ENCODE measurements at regions not wholly inside any gene's neighbourhood (a gene's known extent, or its start where the extent isn't known, plus 50 kb on each side); places are given as distances from the start of the nearest gene placed in this dataset.

DNA sequence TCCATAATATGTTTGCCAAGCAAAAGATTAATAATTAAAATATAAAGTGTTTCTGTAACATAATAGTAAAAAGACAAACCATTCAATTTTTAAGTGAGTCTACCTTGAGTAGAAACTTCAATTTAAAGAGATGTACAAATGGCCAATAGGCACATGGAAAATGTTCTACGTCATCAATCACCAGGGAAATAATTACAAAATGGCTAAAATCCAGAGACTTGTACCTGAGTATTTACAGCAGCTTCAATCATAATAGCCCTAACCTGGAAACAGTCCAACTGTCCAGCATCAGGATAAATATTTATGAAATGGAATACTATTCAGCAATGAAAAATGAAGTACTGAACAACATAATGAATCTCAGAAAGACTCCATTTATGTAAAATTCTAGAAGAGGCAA, 95.5 kb upstream of the FAR2 start:
- no peak for DNase-seq

DNA sequence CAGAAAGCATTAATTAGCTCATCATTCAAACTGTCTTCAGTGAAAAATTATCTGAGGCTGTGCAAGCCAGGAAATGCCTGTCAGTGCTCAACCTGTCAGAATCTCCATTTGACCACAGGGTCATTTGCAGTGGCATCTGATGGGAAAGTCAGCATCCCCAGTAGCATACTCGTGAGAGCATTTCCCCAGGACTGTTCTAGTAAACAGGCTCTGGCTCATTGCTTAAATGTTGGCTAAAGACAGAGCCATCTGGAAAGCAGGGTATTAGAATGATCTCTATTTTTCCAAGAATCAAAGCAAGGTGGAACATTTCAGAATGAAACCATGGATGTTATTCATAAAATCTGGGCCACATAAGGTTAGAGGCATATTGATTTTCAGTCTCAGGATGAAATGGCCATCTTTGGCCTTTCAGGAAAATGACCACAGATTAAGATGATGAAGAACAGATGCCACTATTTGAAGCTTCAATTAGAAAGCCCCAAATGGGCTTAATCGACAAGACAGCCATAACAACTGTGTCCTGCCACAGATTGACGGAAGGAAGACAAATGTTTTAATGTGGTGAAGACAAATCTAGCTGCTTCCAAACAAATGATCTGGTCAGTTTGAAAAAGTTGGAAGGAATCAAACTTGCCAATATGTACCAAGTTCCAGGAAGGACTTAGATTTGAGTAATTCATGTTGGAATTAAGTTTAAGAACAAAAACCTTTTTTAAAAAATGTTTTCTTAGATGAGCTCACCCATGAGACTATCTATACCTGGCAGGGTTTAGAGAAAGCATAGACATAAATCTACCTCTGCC, 94.0 kb upstream of the FAR2 start:
- no peak for DNase-seq

GRCh38 chr12:29066011-29066588, 83.0 kb upstream of the FAR2 start:
- DNase-seq = no peak

DNA sequence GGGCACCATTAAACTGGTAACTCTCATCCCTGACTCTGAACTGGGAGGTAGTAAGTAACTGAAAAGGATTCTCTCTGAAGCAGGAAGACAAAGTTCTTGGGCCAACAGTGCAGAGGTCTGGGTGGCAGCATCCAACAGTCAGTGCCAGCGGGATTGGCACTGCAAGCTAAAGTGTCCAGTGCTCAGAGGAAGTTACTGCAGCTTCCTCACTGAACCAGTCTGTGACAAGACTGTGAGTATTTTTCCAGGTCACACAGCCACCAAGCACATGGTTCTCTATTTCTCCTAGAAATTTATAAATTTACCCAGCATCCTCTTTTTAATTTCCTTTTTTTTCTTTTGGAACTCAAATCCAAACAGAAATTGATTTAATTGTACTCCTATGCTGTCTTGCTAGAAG, 81.6 kb upstream of the FAR2 start:
- DNase-seq = no peak

- DNase-seq = no peak
Measured at GRCh38 chr12:29070309-29070708, 78.8 kb upstream of the FAR2 start.

DNA sequence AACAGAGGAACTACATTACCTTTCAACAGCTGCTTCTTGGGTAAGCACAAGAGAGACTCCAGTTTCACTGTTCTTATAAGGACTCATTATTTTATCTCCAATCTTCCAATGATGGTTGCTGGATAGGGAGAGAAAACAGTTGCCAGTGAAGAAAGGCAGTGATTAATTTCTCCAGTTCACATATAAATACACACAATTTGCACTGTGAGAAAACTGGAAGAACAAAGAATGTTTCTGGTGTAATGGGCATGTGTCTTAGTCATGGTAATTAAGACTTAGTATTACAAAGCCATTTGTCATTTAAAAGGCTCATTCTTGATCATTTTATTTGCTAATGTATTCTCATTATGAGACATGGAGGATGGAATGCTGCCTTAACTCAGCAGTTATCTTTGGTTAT, 78.0 kb upstream of the FAR2 start:
- no peak for DNase-seq

DNA sequence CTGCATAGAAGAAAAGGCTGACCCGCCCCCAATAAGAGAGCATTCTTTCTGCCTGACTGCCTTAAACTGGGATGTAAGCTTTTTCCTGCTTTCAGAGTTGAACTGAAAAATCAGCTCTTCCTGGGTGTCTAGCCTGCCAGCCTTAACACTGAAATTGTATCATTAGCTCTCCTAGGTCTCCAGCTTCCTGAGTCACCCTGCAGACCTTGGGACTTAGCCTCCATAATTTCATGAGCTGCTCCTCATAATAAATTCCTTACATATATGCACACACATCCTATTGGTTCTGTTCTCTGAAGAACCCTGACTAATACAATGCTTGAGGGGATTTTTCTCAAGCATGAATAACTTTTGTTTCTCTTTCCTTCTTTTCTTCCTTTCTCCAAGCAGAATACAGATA, 76.4 kb upstream of the FAR2 start:
- DNase-seq = no peak

DNA sequence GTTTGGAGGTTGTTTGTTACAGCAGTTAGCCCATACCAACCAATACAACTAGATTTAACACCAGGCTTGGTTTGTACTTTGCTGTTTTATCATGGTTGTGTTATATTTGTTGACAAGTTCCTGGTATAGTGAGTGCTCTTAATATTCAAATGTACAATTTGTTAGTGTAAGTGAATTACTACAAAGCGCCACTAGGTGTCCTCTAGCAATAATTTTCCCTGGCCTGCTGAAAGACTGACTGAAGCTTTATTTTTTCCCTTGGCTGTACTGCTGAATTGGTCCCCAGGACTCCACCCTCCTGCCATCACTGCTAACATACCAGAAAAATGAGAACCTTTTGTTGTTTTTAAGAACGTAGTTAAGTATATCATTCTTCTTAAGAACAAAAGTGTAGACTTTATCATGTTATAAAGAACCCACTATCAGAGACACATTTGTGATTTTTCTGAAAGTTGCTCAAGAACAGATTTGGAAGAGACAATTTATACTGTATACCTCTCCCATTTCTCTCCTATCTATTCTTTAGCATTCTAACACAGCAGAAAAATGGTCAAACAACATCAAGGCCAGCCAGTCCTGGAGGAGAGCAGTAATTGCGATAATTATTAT, 75.3 kb upstream of the FAR2 start:
- DNase-seq = no peak

DNA sequence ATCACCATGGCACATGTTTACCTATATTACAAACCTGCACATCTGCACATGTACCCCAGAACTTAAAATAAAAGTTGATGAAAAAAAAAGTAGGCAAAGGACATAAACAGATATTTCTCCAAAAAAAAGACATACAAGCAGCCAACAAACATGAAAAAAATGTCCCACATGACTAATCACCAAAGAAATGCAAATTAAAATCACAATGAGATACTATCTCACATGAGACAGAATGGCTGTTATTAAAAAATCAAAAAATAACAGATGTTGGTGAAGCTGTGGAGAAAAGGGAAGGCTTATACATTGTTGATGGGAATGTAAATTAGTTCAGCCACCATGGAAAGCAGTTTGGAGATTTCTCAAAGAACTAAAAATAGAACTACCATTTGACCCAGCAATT, 68.0 kb upstream of the FAR2 start:
- no peak for DNase-seq

DNA sequence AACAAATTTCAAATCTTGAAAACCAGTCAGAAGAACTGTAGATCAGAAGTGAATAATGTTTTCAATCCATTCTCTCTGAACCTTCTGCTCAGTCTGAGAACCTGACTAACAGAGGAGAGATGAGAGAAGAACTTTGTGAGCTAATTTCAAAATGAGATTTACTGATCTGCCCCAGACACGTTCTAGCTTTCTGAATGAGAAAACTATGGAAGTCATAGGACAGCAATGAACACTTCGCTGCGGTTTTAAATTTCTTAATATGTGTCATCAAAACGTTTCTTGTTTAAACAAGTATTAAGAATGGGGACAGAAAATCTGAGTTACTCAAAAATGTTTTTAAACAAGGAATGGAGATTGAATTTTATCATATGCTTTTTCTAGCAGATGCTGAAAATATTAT, 66.6 kb upstream of the FAR2 start:
- no peak for DNase-seq

DNA sequence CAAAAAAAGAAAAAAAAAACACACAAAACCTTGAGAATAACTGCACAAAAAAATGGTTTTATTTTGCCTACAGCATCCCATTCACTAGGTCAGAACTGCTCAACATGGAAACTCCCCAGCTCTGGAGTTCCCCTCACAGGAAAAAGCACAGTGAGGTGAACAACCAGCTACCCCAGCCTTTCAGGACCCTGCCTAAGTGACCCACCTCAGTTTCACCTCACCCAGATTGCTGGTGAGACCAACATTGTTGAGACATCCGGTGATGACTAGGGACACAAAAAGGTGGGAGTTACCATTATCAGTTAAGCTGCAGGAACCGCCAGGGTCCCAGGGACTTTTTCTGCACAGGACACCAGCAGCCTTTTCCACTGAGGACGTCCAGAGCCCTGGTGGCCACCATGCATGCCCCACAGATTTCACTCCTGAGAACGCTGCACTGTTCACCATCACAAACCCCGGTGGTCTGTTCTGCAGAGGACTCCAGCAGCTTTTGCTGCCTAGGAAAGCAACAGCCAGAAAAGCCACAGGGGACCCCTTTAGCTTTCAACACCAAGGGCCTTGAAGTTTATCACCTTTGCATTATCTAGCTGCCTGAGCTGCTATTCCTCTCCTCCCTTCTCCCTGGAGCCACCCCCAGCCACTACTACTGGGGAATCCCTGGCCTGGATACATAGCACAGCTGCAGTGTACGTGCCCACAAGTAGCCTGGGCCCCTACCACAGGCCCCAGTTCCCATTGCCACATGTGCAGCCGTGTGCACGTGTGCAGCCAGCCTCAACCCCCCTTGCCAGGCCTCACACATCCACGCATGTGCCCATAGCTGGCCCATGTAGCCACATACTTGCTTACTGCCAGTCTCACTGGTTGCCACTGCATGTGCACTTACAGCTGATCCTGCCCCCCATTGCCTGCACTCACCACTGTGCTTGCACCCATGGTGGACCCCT, 62.5 kb upstream of the FAR2 start:
- DNase-seq = no peak

GRCh38 chr12:29088611-29089219, 60.4 kb upstream of the FAR2 start:
- DNase-seq = no peak

Measured in NK-92 treated with Interleukin-12 subunit alpha and Interleukin-12 subunit beta, amount 100 ng/mL, for 24 hours (cell line).